Lower lobe of right lung (tissue), 2 donors: ENCODE measurements at regions not wholly inside any gene's neighbourhood (a gene's known extent, or its start where the extent isn't known, plus 50 kb on each side); places are given as distances from the start of the nearest gene placed in this dataset.
"Not testable (repeated sequence)": the region's sequence is repeated elsewhere in the genome, so short reads cannot be mapped to it uniquely, and the experiment has no call there.

Experiments used
- ATAC-seq, 2 donors: fragments of 200-7000 bp; cut with Tn5 transposase; one replicate each; pipeline ENCODE4 v1.9.1; 2020 to 2022; ENCODE audit warnings: mild to moderate bottlenecking in 2 of 2, moderate library complexity in 2 of 2
- DNase-seq: peaks from one replicate; pipeline ENCODE4 v3.0.0-alpha.2; 2020
- H3K27ac ChIP-seq: fragments of 200-600 bp; one replicate; pipeline ENCODE4 v1.8.0; 2022
- H3K27me3 ChIP-seq: fragments of 200-600 bp; one replicate; pipeline ENCODE4 v1.8.0; 2022; ENCODE audit warnings: low read depth
- H3K36me3 ChIP-seq: fragments of 200-600 bp; one replicate; pipeline ENCODE4 v1.8.0; 2022; ENCODE audit warnings: mild to moderate bottlenecking
- H3K4me1 ChIP-seq: fragments of 200-600 bp; one replicate; pipeline ENCODE4 v1.8.0; 2022
- H3K4me3 ChIP-seq: fragments of 200-600 bp; one replicate; pipeline ENCODE4 v1.8.0; 2022; ENCODE audit warnings: mild to moderate bottlenecking
- H3K9me3 ChIP-seq: fragments of 200-600 bp; one replicate; pipeline ENCODE4 v1.8.0; 2022
- CTCF ChIP-seq: fragments of 200-600 bp; IDR thresholded peaks from one replicate; pipeline ENCODE4 v1.8.0; 2022; ENCODE audit warnings: antibody characterized with exemption, mild to moderate bottlenecking
- intact Hi-C: fragments of 100-400 bp; cut with DNase I; formaldehyde crosslinking; loops from one replicate; pipeline ENCODE4 v1.11.0; 2022
- donor health status: DM: no; HTN: yes; CAD: no; lungs with severe emphysema.

GRCh38 chr4:127403471-127404084, 229.2 kb upstream of the INTU start:
- H3K9me3 ChIP-seq: peaks cover 3% of the 10 kb centered on the region
- intact Hi-C loops: no loop called here
- H3K4me3 ChIP-seq: no peak overlapping the region
- H3K27me3 ChIP-seq: no peaks in the 10 kb centered on the region
- DNase-seq: no peak
- no peak for TF ChIP-seq CTCF
- peak in 1 of 2 donors; percentile 30 for ATAC-seq
- no peak overlapping the region for H3K27ac ChIP-seq
- H3K4me1 ChIP-seq: no peaks in the 10 kb centered on the region
- H3K36me3 ChIP-seq: no peaks in the 10 kb centered on the region

- Histone ChIP-seq H3K27ac (no peak overlapping the region), H3K4me1 (no peaks in the 10 kb centered on the region), H3K27me3 (no peaks in the 10 kb centered on the region), H3K9me3 (peaks cover 3% of the 10 kb centered on the region), H3K4me3 (no peak overlapping the region), H3K36me3 (no peaks in the 10 kb centered on the region)
- intact Hi-C loops: no loop called here
- TF ChIP-seq CTCF: no peak
- no peak for DNase-seq
- ATAC-seq: no peak
Observed at GRCh38 chr4:127406187-127406586, 226.6 kb upstream of the INTU start.

GRCh38 chr4:127407572-127407971, 225.2 kb upstream of the INTU start:
- H3K36me3 ChIP-seq, H3K4me1 ChIP-seq, H3K9me3 ChIP-seq, H3K27ac ChIP-seq, H3K4me3 ChIP-seq, ATAC-seq, DNase-seq, intact Hi-C loops, H3K27me3 ChIP-seq: not testable (repeated sequence)

- intact Hi-C loops: no loop called here
- DNase-seq (no peak), ATAC-seq (peak; percentile 54 to 62)
- H3K9me3 ChIP-seq: peaks cover 3% of the 10 kb centered on the region
- H3K27me3 ChIP-seq: no peaks in the 10 kb centered on the region
- no peaks in the 10 kb centered on the region for H3K4me1 ChIP-seq
- H3K4me3 ChIP-seq: no peak overlapping the region
- H3K27ac ChIP-seq: no peak overlapping the region
- H3K36me3 ChIP-seq: no peaks in the 10 kb centered on the region
- TF ChIP-seq CTCF: no peak
Observed at GRCh38 chr4:127410201-127410600, 222.6 kb upstream of the INTU start.

- Histone ChIP-seq H3K27ac (no peak overlapping the region), H3K4me1 (no peaks in the 10 kb centered on the region), H3K9me3 (peaks cover 3% of the 10 kb centered on the region), H3K4me3 (no peak overlapping the region), H3K36me3 (no peaks in the 10 kb centered on the region), H3K27me3 (no peaks in the 10 kb centered on the region)
- no peak for DNase-seq
- intact Hi-C loops: no loop called here
- no peak for ATAC-seq
- no peak for TF ChIP-seq CTCF
Observed at GRCh38 chr4:127410644-127411043, 222.1 kb upstream of the INTU start.

GRCh38 chr4:127414951-127415606, 217.7 kb upstream of the INTU start:
- ATAC-seq: no peak
- H3K4me1 ChIP-seq: no peaks in the 10 kb centered on the region
- intact Hi-C loops: no loop called here
- no peak overlapping the region for H3K27ac ChIP-seq
- TF ChIP-seq CTCF: no peak
- no peaks in the 10 kb centered on the region for H3K36me3 ChIP-seq
- H3K4me3 ChIP-seq: no peak overlapping the region
- DNase-seq: no peak
- H3K27me3 ChIP-seq: no peaks in the 10 kb centered on the region
- no peaks in the 10 kb centered on the region for H3K9me3 ChIP-seq
